H4 (cell line): ENCODE measurements at regions not wholly inside any gene's neighbourhood (a gene's known extent, or its start where the extent isn't known, plus 50 kb on each side); places are given as distances from the start of the nearest gene placed in this dataset.

Experiments
- DNase-seq: peaks from one replicate; pipeline ENCODE4 v3.0.0-alpha.2; 2015; ENCODE audit warnings: low spot score

DNA sequence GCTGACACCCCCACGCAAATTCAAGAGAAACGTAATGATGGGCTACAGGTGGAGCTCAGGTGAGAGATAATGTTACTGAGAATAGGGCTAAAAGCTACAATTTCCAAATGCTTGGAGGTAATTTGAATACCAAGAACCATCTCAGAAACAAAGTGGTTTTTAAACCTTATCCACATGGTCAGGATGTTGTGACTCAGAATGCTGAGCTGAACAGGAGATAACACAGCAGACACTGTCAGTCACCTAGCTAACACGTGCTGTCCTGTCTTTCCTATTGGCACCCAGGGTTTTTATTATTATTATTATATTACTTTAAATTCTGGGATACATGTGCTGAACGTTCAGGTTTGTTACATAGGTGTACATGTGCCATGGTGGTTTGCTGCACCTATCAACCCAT is 233.0 kb upstream of the MAF start:
- no peak for DNase-seq

DNA sequence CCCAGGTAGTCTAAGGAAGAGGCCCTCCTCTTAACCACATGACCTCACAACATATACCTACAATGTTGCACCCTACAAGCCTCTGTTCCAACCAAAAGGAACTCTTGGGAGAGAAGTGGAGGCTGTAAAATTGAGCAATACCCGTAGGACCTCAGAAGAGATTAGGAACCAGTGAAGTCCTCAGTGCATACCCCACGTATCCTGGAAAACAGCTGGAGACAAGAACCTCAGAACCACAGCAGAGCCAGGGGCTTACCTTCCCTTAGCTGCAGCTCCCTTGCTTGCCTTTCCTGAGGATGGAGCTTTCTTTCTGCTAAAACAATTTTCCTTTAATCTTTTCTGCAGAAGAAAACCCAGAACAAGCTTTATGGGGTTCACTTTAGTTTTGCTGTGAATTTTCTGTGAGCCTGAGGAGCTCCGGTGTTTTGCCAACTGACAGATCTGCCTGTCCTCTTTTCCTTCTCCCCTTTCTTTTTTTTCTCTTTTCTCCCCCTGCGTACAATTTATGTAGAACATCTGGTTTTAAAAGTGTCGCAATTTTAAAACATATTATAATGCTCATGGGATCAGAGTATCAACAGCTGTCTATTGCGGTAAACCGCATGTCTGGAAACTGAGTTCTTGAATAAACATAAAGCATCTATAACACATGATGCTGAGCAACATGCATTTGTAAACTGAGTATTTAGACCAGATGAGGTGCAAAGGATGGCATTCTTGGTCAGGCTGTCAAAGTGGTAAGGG is 226.4 kb upstream of the MAF start:
- no peak for DNase-seq

DNA sequence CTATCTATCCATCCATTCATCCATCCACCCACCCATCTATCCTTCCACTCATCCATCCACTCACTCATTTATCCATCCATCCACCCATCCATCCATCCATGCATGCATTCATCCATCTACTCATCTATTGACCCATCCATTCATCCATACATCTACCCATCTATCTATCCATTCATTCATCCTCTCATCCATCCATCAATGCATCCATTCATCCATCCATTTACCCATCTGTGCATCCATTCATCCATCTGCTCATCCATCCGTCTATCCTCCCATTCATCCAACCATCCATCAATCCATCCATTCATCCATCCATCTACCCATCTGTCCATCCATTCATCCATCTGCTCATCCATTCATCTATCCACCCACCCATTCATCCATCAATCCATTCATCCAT is 224.5 kb upstream of the MAF start:
- DNase-seq, result no peak

DNA sequence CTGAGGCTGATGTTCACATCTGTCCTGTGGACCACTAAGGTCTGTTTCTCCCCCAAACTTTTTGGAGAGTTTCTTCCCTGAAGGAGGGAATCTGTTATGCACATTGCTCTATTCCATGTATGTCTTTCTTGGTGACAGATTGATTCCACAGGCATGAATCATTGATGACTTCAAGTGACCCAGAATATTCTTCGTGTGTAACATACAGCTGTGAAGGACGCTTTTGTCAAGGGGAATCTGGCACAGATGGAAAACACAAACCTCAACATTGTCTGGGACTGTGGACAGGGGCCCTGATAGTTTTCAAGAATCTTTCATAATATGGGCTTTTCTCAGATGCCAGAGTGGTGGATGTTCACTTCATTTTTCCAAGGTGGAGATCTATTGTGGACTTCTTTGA is 223.1 kb upstream of the MAF start:
- DNase-seq, result no peak

DNA sequence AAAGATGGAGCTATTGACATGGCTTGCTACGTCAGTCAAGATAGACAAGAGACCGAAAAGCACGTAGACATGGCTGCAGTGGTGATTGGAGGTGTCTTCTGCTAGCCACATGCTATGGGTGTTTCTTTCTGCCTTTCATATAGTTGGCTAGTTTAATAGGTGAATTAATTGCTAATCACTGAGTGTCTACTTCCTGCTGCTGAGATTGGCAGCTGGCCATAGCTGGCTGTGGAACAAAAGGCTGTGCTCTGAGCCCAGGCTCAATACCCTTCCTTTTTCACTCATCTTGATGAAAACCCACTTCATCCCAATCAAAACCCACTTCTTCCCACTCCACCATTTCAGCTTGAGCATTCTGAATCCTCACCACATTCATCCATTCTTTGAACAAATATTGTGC is 221.4 kb upstream of the MAF start:
- no peak for DNase-seq

DNA sequence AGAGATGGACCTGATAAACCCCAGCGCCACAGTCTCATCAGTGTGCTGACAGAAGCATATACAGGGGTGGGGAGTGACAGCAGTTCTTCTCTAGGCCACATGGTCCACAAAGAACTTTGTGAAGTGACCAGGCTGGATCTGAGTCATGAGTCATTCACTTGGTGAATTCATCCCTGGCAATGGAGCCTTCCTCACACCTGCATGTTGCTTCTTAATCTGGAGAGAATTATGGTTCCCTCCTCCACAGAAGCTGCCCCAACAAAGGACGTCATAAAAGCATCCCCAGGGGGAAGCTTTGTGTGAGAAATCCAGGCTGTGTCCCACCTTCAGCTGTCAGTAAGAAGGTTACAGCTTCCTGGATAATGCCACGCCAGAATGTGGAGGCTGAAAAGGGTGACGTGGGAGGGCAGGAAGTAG is 215.6 kb upstream of the MAF start:
- no peak for DNase-seq

DNA sequence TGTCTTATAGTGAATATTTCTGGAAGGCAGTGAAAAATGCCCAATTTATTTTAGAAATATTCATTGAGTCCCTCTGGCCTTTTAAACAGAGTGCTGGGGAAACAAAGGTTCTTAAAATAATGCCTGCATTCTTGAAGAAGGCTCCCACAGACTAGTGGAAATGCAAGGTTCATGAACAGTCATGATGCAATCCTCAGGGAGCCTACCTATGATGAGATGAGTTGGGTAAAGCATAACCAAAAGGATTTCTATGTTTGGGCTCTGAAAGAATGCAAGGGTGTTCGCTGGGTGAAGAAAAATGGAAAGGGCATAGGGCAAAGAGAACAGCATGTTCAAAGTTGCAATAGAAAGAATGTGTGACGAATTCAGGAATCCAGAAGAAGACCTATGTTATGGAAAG is 214.5 kb upstream of the MAF start:
- DNase-seq, result no peak

DNA sequence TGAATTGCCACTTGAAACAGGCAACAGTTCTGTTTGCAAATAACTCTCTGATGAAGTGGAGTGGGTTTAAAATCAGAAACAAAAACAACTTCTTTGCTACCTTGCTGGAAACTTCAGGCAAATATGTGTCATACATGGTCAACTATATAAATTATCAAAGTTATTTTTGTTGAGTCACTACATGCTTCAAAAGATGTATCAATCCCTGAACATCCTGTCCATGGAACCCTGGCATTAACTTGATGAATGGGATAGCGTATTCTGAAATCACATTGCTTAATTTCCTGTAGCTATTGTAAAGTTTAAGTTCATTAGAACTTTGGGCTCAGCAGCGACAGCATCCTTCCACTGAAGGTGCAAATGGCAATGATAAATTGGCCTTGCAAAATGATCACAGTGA is 213.6 kb upstream of the MAF start:
- DNase-seq, result no peak

DNA sequence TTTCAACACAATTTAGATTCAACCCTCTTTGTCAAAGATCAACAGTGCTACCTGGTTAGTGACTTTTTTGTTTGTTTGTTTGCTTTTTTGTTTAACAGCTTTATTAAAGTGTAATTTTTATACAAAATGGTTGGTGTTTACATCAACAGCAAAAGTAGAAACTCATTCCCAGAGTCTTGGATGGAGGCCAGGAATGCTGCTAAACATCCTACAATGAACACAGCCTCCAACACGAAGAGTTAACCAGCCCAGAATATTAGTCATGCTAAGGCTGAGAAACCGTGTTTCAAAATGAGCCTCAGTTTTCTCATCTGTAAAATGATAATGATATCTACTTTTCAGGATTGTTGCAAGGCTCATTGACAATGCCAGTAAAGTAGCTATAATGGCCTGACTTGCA is 211.0 kb upstream of the MAF start:
- DNase-seq, result peak; percentile 42

DNA sequence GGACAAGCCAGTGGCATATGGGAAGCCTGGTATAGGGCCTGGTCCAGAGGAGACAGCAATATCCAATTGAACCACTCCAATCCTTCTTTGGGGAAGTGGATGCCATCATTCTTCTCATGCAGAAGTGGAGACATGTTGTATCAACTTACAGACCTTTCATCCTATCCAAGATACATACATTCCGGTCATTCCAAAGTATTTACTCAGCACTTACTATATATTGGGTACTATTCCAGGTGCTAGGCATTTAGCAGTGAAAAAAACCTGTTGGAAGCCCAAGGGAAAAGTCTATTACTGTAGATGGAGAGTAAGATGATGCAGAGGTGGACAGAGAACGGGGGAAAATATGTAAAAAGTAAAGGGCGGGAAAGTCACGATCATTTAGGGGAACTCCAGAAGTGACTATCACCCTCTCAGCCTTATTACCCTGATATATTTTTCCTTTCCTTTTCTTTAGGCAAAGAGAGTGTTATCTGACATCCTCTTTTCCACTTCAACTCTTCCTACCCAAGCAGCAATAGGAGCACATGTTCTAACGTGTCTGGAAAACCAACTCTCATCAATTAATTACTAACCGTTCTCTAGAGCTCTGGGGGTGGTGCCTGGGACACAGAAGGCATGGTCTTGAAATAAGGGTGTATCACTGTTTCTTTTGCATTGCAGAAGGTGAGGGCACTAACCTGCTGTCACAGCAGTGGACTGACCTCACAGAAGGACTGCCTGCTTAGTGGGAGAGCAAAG is 210.1 kb upstream of the MAF start:
- DNase-seq, result no peak

DNA sequence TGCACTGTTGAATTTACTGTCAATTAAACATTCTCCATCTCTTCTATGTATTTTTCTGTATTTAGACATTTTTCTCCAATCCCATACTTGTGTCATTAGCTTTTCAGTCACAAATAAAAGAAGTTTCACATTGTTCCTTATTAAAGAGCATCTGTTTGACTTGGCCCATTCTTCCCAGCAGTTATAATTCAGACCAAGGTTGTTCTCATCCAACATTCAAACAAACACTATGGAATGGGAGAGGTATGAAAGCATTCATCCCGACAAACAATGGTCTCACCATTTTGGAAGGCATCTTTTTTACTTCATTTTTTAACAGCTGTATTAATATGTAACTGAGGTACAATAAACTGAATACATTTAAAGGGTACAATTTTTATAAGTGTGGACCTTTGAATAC is 208.8 kb upstream of the MAF start:
- DNase-seq, result no peak

DNA sequence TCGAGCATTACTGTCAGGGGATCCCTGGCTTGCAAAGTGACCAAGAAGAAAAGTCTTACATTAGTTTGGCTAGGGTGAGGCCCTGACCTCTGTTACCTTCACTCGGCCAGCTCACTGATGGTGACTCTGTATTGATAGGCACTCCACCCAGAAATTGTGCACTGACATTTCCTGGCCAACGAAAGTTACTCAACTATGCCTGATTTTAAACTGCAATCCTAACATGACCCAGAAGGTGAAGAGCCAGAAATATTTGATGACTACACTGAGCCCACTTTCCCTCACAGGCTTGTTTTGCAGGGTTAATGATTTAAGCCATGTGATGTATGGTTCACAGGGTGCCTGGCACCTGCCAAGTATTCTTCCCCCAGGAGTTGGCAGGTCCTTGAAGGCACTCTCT is 208.2 kb upstream of the MAF start:
- DNase-seq, result no peak

DNA sequence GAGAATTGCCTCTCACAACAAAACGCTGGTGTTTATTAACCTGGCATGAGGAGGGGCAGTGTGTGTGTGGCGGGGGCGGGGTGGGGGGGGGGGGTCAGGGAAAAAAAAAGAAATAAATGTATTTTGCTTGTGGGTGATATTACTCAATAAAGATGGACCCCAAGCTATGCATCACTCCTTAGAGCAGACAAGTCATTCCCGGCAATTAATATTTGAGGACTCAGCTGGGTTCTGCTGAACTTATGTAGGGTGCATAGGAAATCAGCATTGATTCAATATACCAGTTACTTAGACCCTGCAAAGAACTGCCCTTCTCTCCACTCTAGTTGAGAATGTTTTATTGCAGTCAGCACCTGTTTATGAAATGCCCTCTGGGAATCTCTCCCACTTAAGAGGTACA is 206.2 kb upstream of the MAF start:
- DNase-seq, result no peak

DNA sequence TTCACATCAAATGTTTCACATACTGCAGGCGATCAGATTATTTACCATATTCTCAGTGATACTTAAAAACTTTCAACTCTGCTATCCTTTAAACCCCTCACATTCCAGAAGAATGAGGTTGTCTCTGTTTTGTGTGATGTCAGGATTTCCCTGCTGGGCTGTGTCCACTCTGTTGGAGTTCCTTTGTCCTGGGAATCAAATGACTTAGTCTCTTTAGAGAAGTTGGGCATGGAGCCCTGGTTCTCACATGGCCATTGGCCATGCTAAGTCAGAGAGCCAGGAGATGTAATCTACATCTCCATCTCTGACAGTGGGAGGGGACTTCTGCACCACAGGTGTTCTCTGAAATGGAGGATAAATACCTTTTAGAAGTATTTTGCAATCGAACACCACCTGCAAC is 205.1 kb upstream of the MAF start:
- no peak for DNase-seq

DNA sequence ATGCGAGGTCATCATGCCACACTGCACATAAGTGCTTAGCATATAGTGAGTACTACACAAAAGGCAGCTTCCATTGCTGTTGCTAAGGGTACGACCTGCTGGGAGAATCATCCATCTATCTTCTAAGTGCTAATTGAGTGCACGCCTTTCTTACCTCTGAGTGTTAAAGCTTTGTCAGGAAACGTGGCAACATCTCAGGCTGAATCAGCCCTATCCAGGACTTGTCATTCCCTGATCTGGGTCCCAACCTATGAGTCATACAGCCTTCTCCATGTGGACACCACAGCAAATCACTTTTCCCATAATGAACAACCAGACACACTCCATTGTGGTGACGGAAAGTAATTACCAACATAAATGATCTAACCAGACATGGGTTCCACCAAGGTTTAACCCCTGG is 201.1 kb upstream of the MAF start:
- DNase-seq, result peak; percentile 13

DNA sequence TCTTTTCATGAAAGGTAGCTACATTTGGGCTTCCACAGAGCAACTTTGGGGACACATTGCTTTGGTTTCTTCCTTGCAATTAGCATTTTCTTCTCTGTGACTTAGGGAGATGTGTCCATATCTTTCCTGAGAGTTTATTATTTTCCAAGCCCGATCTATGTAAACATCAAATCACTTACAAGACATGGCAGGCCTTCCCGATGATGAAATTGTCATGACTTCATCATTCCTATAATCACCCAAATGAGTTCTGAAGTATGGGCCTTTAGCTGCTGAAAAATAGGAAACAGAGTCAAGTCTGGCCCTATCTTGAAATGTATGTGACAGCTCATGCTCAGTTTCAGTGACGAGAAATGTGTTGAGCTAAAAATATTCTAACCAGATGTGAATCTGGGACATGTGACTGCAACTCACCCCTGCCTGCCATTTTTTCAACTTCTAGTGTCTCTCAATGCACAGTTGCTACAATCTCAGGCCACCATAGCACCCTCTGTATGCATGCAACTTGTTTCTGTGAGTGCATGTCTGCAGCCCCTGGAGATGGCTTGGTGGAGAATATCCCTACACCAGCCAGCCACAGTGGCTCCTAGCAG is 199.6 kb upstream of the MAF start:
- DNase-seq, result no peak

DNA sequence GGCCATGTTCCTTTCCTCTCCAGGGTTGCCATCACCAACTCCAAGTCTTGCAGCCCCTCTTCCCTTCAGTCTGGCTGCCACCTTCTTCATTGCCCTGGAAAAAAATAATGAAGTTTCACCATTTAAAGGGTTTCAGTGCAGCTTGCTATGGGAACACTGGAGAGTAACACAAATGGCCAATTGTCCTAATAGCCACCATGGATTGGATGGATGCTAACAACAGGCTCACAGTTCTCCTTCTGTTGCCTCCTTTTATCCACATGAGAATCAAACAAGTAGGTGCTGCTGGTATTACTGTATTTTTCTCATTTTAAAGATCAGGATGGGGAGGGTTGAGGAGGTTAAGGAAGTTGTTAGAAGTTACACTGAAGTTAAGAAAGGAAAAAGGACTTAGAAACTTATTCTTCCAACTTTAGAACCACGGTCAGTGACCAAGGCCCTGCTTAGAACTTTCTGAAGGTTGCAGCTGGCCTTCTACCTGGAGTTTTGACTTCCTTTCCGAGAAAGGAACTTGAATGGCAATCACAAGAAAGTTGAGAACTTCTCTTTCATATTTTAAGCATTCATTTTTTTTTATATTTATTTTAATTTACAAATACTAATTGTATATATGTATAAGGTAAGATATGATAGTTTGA is 198.0 kb upstream of the MAF start:
- no peak for DNase-seq

DNA sequence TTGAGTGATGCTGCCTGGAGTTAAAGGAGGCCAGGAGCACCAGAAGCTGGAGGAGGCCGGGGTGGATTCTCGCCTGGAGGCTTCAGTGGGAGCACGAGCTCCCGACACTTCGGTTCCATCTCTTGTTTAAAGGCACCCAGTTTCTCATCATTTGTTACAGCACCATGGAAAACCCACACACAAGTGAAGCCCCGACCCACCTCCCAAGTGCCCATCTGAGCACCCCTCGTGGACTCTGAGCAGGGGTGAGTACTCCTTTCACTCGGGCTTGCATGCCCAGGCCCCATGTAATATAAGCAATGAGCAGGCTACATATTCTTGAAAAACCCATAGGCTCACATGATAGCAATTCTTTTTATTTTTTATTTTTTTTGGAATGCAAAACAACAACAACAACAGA is 196.9 kb upstream of the MAF start:
- DNase-seq, result no peak

DNA sequence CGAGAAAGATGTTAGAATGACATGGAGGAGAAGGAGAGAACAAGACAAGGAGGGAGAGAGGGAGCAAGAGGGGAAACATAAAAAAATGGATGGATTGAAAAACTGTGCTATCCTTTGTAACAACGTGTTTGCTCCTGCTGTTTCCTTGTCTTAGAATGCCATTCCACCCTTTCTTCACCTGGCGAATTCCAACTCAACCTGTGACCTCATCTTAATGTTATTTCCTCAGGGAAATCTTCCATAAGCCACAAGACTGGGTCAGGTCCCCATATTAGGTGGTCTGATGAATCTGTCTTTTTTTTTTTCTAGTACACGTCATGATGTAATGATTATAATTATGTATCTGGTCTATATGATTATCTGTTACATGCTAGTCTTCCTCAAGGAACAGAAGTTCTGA is 195.0 kb upstream of the MAF start:
- no peak for DNase-seq

DNA sequence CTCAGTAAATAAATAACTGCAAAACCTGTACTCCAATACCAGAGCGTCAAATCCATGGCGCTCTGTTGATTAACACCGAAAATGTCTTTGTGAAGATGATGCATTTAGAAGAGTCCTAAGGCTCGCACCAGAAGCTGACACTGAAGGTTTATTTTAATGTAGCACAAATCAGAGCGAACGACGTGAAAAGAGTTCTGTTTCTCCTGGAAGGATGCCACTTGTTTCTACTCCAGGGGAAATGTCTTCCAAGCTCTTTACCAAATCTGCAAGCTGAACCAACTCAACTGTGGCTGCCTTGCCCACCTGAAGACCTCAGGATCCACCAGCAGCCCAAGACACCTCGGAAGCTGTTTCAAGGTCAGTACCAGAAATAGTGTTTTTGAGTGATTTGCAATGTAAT is 194.4 kb upstream of the MAF start:
- no peak for DNase-seq

DNA sequence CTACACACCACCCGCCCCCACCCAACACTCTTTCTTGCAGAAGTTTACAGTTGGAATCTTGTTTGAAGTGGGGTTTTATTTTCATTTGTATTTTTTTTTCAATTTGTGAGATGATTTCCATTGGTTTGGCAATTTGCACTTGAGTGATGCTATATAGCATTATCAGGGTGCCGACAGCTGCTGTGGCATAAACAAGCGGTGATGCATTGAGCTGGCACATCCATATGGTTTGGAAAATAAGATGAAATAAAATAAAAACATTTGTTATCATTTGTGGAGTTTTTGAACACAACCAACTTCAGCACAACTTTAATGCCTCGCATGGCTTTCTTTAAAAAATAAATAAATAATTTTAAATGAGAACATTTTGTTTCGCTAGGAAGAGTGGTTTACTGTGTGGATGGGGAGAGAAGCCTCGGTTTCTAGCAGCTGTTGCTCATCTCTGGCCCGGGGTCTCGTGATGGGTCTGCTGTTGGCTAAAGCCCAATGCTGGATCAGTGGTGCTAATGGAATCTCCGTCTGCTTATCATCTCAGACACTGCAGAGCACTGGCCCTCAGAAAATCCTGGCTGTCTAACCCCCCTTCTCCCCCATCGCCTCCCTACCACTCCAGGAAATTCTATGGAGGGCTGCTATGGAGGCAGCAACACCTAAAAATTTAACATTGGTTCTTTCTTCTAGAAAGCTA is 192.3 kb upstream of the MAF start:
- no peak for DNase-seq

DNA sequence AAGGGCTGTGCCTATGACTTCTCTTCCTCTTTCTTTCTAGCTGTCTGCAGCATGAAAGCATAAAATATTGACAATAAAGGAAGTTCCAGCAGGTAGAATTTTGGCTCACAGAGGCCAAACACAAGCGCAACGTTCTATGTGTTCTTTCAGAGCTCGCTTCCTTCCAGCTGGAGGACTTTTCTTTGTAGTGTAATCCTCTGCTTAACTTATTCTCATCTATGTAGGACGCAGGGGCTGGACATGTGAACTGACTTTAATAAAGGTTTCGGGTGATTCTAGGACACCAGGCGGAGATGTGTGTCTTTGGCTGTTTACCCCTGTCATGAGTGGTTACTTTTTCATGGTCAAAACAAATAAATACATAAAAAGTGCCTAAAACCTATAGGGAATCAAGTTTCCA is 191.5 kb upstream of the MAF start:
- no peak for DNase-seq
